HepG2 (cell line): ENCODE measurements at regions not wholly inside any gene's neighbourhood (a gene's known extent, or its start where the extent isn't known, plus 50 kb on each side); places are given as distances from the start of the nearest gene placed in this dataset.

Source experiments
- ATAC-seq: fragments of 200-7000 bp; cut with Tn5 transposase; 3 replicates; pipeline ENCODE4 v1.9.1; 2020; ENCODE audit warnings: mild to moderate bottlenecking, moderate library complexity
- BruUV-seq: library from RNA; stranded (reverse); fragments of 400-500 nt; replicated peaks from 2 replicates; lab custom pipeline; 2021; lab: Mats Ljungman, UMichigan
- CTCF ChIA-PET: fragments of 300-600 bp; formaldehyde crosslinking; extraction: SDS; loops from one replicate; lab custom pipeline; 2021; ENCODE audit warnings: low total read pairs, inconsistent platforms, low intra/inter-chr PET ratio; lab: Yijun Ruan, JAX
- POLR2A ChIA-PET: fragments of 350-600 bp; sonication (Branson Sonifier 250); formaldehyde crosslinking; loops from one replicate; lab custom pipeline; 2020; ENCODE audit warnings: antibody characterized with exemption, inconsistent platforms; lab: Yijun Ruan, JAX
- DNase-seq: peaks from one replicate; pipeline ENCODE4 v3.0.0-alpha.2; 2015; ENCODE audit warnings: low spot score
- FAIRE-seq: peaks from 3 replicates; lab custom pipeline; 2011; peaks lifted over from hg19 to GRCh38; lab: Jason Lieb, UNC
- H2AFZ ChIP-seq: one replicate; pipeline ENCODE4 v1.6.1; 2011; ENCODE audit warnings: low read length, inconsistent platforms
- H3K27ac ChIP-seq: fragments of 300-600 bp; 3 replicates; pipeline ENCODE4 v1.8.0; 2011; ENCODE audit warnings: mixed run types, mild to moderate bottlenecking, mixed read lengths, low read length, inconsistent platforms; ENCODE audit not compliant: insufficient read depth; ENCODE audit errors: extremely low read length
- H3K27me3 ChIP-seq, 2 experiments: fragments of 200-600 bp in 1 of 2; 2 replicates in 1 of 2; 3 replicates in 1 of 2; pipeline versions ENCODE4 v1.6.0 to v1.8.0; 2011; ENCODE audit warnings: low read length in 2 of 2, mild to moderate bottlenecking in 2 of 2, moderate library complexity in 2 of 2, inconsistent platforms in 1 of 2; ENCODE audit not compliant: insufficient read depth in 2 of 2, control insufficient read depth in 1 of 2
- H3K36me3 ChIP-seq, 2 experiments: fragments of 200-600 bp in 1 of 2; replicated peaks in 1 of 2; 2 replicates in 1 of 2; 3 replicates in 1 of 2; pipeline versions ENCODE4 v1.5.1 to v1.8.0; 2011; ENCODE audit warnings: low read length in 2 of 2, inconsistent platforms in 1 of 2; ENCODE audit not compliant: insufficient read depth in 2 of 2, control insufficient read depth in 1 of 2
- H3K4me1 ChIP-seq: 2 replicates; pipeline ENCODE4 v1.5.1; 2012; ENCODE audit warnings: low read length, inconsistent platforms; ENCODE audit not compliant: insufficient read depth
- H3K4me2 ChIP-seq: 2 replicates; pipeline ENCODE4 v1.6.0; 2011; ENCODE audit warnings: low read depth, low read length, inconsistent platforms
- H3K4me3 ChIP-seq, 3 experiments: fragments of 200-600 bp in 1 of 3; sonication (generic), shearing (Covaris generic) in 1 of 3; replicated peaks in 1 of 3; 2 replicates each; pipeline ENCODE4 v1.5.1; 2011 to 2016; ENCODE audit warnings: low read length in 3 of 3, inconsistent platforms in 2 of 3, low read depth in 2 of 3, mild to moderate bottlenecking in 2 of 3, control low read depth in 1 of 3, mixed read lengths in 1 of 3; ENCODE audit not compliant: insufficient read depth in 1 of 3
- H3K79me2 ChIP-seq: one replicate; pipeline ENCODE4 v1.6.1; 2011; ENCODE audit warnings: low read length, inconsistent platforms; ENCODE audit not compliant: insufficient read depth
- H3K9ac ChIP-seq: 2 replicates; pipeline ENCODE4 v1.6.0; 2011; ENCODE audit warnings: mild to moderate bottlenecking, low read depth, low read length, inconsistent platforms; ENCODE audit not compliant: insufficient read depth
- H3K9me3 ChIP-seq: 2 replicates; pipeline ENCODE4 v1.5.1; 2012; ENCODE audit warnings: mild to moderate bottlenecking, low read length
- H4K20me1 ChIP-seq: 2 replicates; pipeline ENCODE4 v1.6.0; 2011; ENCODE audit warnings: inconsistent platforms, mild to moderate bottlenecking, low read length, moderate library complexity; ENCODE audit not compliant: insufficient read depth
- CREM ChIP-seq, 2 experiments: sonication (generic) in 1 of 2; formaldehyde crosslinking in 1 of 2; IDR thresholded peaks; 2 replicates each; pipeline versions ENCODE4 v1.4.0 to v1.6.1; 2016 to 2020; ENCODE audit warnings: antibody characterized with exemption in 1 of 2, mild to moderate bottlenecking in 1 of 2, missing genetic modification reagents in 1 of 2
- FOSL2 ChIP-seq: sonication (generic); formaldehyde crosslinking; IDR thresholded peaks from 2 replicates; pipeline ENCODE4 v1.4.0; 2020; ENCODE audit warnings: missing genetic modification reagents
- FOXJ3 ChIP-seq: sonication (generic); formaldehyde crosslinking; IDR thresholded peaks from 2 replicates; pipeline ENCODE4 v1.4.0; 2020; ENCODE audit warnings: missing genetic modification reagents, mild to moderate bottlenecking, borderline replicate concordance
- HDAC6 ChIP-seq: fragments of 200-600 bp; sonication (generic); IDR thresholded peaks from 2 replicates; pipeline ENCODE4 v1.7.0; 2017; ENCODE audit warnings: mild to moderate bottlenecking, antibody characterized with exemption, low read length, low read depth
- PITX1 ChIP-seq: sonication (generic); formaldehyde crosslinking; IDR thresholded peaks from 2 replicates; pipeline ENCODE4 v1.5.1; 2020; ENCODE audit warnings: mild to moderate bottlenecking, missing genetic modification reagents
- ZBTB2 ChIP-seq: sonication (generic); formaldehyde crosslinking; IDR thresholded peaks from 2 replicates; pipeline ENCODE4 v1.8.0; 2022; ENCODE audit warnings: low read depth, missing genetic modification reagents
- ZKSCAN5 ChIP-seq: sonication (generic); formaldehyde crosslinking; IDR thresholded peaks from 2 replicates; pipeline ENCODE4 v1.5.1; 2020; ENCODE audit warnings: mild to moderate bottlenecking, missing genetic modification reagents
- ZNF234 ChIP-seq: sonication (generic); formaldehyde crosslinking; conservative IDR thresholded peaks from 2 replicates; pipeline ENCODE4 v1.5.1; 2020; ENCODE audit warnings: mild to moderate bottlenecking, missing genetic modification reagents
- ZNF354B ChIP-seq: sonication (generic); formaldehyde crosslinking; IDR thresholded peaks from 2 replicates; pipeline ENCODE4 v1.8.0; 2022; ENCODE audit warnings: mild to moderate bottlenecking, missing genetic modification reagents
- ZNF607 ChIP-seq: sonication (generic); formaldehyde crosslinking; IDR thresholded peaks from 2 replicates; pipeline ENCODE4 v1.5.1; 2020; ENCODE audit warnings: missing genetic modification reagents, mild to moderate bottlenecking, borderline replicate concordance
- ZNF616 ChIP-seq: sonication (generic); formaldehyde crosslinking; IDR thresholded peaks from 2 replicates; pipeline ENCODE4 v1.5.0; 2020; ENCODE audit warnings: low read depth, mild to moderate bottlenecking, missing genetic modification reagents
- ZNF644 ChIP-seq: IDR thresholded peaks from 2 replicates; pipeline ENCODE4 v1.6.1; 2016; ENCODE audit warnings: low read depth
- ZNF670 ChIP-seq: sonication (generic); formaldehyde crosslinking; IDR thresholded peaks from 2 replicates; pipeline ENCODE4 v1.8.0; 2022; ENCODE audit warnings: mild to moderate bottlenecking, missing genetic modification reagents, borderline replicate concordance
- ZSCAN21 ChIP-seq: sonication (generic); formaldehyde crosslinking; IDR thresholded peaks from 2 replicates; pipeline ENCODE4 v1.8.0; 2022; ENCODE audit warnings: mild to moderate bottlenecking, missing genetic modification reagents, moderate library complexity, borderline replicate concordance
- WGBS: methylation state at CpG from one replicate; pipeline ENCODE4 v1.1.6; 2017; ENCODE audit warnings: low lambda C conversion rate; 5-methylcytosine and 5-hydroxymethylcytosine counted together
- in situ Hi-C: cut with HindIII; loops from 2 replicates; pipeline ENCODE4 v1.10.0; 2017; ENCODE audit warnings: low pct_unique_long_range_greater_than_20kb; ENCODE audit not compliant: extremely low pct_ligation_motif_present
- intact Hi-C: fragments of 100-400 bp; cut with micrococcal nuclease; formaldehyde crosslinking; loops from one replicate; pipeline ENCODE4 v1.10.0; 2022; ENCODE audit not compliant: unreplicated experiment
- TF ChIP-seq, protein P1 (sequence below): sonication (generic); formaldehyde crosslinking; IDR thresholded peaks from 2 replicates; pipeline ENCODE4 v1.9.0; 2021; ENCODE audit warnings: missing genetic modification reagents, mild to moderate bottlenecking, borderline replicate concordance

- BruUV-seq, result no TSS peak
- peaks cover 92% of the 10 kb centered on the region for H3K9me3 ChIP-seq
- no peaks in the 10 kb centered on the region for H3K36me3 ChIP-seq
- POLR2A ChIA-PET, result no interaction called here
- ATAC-seq, result no peak
- H3K27me3 ChIP-seq, result no peaks in the 10 kb centered on the region
- H3K4me2 ChIP-seq, result no peak overlapping the region
- H3K9ac ChIP-seq, result no peak overlapping the region
- FAIRE-seq, result no peak
- intact Hi-C loops (no loop called here), in situ Hi-C loops (no loop called here)
- 0% methylated on average over 2 of the region's 8 CpGs for WGBS
- H3K4me1 ChIP-seq, result no peaks in the 10 kb centered on the region
- no peak for DNase-seq
- no peak overlapping the region for H3K27ac ChIP-seq
- TF ChIP-seq ZNF644 (CRISPR knock-in tag), result no peak
- no peak for TF ChIP-seq ZNF616 (CRISPR knock-in tag)
- TF ChIP-seq FOXJ3 (CRISPR knock-in tag), result no peak
- TF ChIP-seq HDAC6, result no peak
- no peak for TF ChIP-seq ZNF607 (CRISPR knock-in tag)
- TF ChIP-seq PITX1 (CRISPR knock-in tag), result no peak
- TF ChIP-seq ZSCAN21, result no peak
- no peak for TF ChIP-seq ZNF354B (CRISPR knock-in tag)
- TF ChIP-seq ZKSCAN5, result no peak
- no peak for TF ChIP-seq CREM (IDR thresholded peaks at IDR 0.05)
- no peak for TF ChIP-seq CREM (CRISPR knock-in tag; IDR thresholded peaks at IDR 0.05)
- TF ChIP-seq, protein P1, sequence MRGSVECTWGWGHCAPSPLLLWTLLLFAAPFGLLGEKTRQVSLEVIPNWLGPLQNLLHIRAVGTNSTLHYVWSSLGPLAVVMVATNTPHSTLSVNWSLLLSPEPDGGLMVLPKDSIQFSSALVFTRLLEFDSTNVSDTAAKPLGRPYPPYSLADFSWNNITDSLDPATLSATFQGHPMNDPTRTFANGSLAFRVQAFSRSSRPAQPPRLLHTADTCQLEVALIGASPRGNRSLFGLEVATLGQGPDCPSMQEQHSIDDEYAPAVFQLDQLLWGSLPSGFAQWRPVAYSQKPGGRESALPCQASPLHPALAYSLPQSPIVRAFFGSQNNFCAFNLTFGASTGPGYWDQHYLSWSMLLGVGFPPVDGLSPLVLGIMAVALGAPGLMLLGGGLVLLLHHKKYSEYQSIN (CRISPR knock-in tag), result no peak
- TF ChIP-seq FOSL2, result no peak
- TF ChIP-seq ZNF670 (CRISPR knock-in tag), result no peak
- TF ChIP-seq ZBTB2 (CRISPR knock-in tag), result no peak
- no peak for TF ChIP-seq ZNF234 (CRISPR knock-in tag)
- TF ChIP-seq, all 625 proteins: peak for 0
- Histone ChIP-seq H2AFZ (no peak overlapping the region), H3K4me3 (no peak overlapping the region), H3K79me2 (no peaks in the 10 kb centered on the region), H4K20me1 (no peaks in the 10 kb centered on the region)
- CTCF ChIA-PET, result no interaction called here
These were observed 1533.6 kb downstream of the UQCRFS1 start for GRCh38 chr19:27679399-27679798.
